NCI-H187 (cell line): ENCODE measurements at regions not wholly inside any gene's neighbourhood (a gene's known extent, or its start where the extent isn't known, plus 50 kb on each side); places are given as distances from the start of the nearest gene placed in this dataset.

Experiments
- DNase-seq, 2 experiments: peaks; one replicate each; lab custom pipeline; 2025; lab: John Stamatoyannopoulos, UW

DNA sequence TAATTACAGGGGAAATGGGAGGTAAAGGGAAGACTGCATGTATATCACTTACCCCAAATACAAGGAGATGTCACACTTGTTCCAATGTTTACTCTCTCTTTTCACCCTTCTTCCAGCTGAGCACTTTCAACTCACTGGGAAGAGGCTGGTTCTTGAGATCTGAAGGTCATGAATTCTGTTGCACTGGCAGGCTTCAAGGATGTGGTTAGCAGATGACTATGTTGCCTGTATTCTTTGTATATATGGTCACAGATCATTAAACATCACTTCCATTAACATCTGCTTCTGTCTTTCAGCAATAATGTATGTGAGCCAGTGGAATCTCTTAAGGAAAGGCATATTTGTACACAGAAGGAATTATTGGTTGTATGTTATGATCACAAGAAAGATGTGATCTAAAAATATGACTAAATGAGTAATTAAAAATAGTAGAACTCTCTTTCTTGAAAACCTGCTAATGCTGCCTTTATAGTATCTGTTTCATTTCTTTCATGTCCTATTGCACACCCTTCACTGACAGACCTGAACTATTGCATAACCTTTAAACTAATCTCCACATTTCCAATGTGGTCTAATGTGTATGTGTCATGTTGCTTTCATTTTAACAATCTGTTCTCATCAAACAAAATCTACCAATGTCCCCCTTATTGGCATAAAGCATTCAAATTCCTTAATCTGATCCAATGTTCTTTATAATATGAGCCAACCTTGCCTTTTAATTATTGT is 131.4 kb upstream of the EPHA7 start:
- peak in 1 of 2 experiments; percentile 63 for DNase-seq

DNA sequence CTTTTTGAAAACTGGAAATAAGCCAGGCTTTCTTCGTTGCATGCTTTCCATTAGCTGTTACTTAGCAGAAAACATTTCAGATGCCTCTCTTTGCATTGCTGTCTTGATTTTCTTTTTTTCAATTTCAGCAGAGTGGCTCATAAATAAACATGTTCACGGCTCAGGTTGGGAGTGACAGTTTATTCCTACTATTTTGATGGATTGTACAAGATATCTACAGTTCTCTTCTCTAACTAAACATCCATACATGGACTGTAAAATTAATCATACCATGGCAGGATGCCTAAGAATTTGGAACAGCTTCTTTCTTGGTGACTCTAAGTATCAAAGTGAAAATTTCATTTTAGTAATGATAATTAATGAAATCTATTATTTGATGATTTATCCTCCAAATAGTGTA is 130.5 kb upstream of the EPHA7 start:
- DNase-seq, result no peak

DNA sequence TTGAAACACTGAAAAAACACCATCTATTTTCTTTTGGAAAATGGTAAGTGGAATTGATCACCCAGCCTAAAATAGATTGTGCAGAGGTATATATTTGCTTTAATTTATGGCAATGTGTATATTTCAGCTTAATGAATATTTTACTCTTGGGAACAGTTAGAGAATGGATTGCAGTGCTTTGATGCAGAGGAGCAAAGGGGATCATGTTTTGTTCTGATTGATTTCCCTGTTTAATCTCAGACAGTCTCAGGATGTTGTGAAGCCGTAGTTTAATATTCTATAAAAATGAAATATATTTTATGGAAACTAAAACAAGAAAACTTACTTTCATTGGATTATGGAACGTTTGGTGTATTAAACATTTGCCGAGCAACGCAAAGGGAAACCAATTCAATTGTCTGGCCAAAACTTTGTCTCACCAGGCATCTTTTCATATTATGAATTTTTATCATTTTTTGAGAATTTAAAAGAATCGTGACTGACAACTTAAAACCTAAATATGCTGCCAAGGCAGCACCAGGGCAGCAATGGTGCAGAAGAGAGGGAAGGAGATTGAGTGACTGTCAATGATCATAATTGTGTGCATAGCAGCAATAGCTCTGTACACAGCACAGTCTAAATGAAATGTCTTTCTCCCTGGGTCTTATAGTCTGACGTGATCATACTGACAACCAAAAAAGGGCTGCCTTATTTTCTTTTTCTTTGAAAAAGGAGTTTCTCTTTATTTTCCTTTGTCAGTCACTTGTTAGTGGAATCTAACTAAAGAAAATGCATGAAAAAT is 105.5 kb upstream of the EPHA7 start:
- DNase-seq, result no peak

DNA sequence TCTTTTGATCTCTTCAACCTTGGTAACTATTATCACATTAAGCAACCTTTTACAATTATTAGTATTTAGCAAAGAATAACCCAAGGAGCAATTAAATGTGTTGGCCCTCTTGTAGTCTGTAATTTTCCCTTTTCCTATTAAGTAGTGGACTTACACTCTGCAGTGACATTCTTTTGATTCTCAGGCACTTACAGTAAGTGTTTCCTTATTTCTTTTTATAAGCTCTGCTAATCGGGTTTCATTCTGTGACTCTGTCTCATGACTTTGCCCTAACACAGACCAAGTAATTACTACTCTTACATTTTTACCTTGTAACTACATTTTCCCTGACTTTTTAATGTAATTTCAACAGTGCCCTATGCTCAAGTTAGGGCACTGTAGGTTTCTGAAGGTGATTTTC is 104.0 kb upstream of the EPHA7 start:
- DNase-seq, result no peak

DNA sequence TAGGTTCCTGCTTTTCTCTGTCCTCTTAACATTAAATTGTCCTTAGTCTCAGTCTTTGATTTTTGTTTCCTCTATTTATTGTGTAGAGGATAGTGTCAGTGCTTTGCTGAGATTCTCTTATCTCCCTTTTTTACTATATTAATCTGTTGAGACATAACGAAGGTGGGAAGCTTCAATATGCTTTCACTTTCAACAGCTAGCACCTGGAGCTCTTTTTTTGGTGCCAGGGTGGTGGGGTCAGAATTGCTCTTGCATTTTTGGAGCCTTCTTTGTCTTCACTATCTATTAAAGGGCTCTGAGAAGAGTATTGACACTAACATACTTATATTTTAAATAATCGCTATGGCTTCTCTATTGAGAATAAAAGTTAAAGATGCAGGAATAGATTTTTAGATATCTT is 97.1 kb upstream of the EPHA7 start:
- no peak for DNase-seq

DNA sequence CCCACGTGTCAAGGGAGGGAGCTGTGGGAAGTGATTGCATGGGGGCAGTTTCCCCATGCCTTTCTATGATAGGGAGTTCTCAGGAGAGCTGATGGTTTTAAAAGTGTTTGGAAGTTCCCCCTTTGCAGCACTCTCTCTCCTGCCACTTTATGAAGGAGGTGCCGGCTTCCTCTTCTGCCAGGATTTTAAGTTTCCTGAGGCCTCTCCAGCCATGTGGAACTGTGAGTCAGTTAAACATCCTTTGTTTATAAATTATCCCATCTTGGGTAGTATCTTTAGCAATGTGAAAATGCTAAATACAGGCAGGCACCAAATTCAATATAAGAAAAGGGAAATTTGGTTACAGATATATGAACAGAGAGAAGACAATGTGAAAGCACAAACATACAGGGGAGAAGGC is 96.4 kb upstream of the EPHA7 start:
- no peak for DNase-seq

DNA sequence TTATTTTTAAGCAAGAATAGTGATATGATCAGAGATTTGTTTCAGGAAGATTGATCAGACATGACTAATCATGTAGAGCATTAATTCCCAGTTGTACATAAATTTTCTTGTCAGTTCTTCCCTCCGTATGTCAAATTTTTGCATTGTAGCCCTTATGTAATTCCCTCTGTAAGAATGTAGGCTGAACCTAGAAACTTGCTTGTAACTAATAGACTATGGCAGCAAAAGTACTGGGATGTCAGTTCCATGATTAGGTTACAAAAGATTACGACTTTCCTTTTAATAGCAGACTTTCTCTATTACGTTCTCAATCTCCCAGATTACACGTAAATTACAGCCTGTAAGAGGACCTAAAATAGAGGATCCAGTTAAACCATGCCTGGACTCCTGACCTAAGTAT is 79.4 kb upstream of the EPHA7 start:
- no peak for DNase-seq

DNA sequence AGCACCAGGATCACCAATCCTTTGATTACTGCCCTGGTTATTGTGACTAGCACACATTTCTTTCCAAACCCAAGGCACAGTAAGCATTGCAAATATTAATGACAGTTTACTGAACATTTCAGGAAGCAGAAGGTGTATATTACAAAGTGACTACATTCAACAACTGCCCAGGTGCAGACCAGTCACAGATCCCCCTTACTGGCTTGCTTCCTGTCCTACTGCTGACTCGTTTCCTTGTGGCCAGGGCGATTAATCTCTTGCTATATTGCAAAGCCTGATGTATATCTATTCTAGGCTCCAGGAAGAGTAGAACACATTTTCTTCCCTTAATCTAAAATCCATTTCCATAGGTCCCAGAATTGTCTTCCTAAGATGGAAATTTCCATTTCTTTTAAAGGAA is 77.2 kb upstream of the EPHA7 start:
- no peak for DNase-seq

DNA sequence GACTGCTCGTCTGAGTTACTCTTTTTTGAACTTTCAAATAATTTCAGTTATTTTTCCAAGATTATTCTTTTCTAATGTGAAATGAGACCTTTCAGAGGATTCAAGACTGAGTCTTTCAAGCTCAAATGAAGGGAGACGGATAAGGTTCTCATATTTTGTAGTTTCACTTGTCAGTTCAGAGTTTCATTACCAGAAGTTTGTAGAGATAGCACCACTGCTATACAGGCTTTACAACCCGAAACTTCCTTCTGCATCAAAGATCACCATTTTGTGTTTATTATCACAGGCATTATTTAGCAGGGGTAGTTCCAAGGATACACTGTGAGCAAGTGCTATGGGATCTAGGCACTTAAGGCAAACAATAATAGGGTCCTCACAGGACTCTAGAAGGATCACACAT is 74.7 kb upstream of the EPHA7 start:
- no peak for DNase-seq

DNA sequence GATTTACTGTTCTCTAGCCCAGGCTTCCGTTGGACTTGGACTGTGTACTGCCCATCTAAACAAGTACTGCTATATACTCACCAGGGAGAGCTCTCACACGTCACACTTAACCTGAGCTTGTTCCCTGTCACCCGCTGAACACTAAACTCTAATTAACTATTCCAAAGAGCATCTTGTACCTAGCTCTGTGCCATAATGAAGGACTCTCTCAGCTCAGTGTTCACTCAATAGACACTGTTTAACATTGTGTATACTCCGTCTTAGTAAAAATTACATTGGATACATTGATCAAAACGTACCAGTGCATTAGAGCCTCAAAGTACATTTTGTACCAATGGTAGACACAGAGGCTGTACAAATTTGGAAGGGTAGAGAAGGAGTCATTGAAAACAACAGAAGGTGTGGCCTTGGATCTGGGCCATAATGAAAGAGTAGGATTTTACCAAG is 55.4 kb upstream of the EPHA7 start:
- no peak for DNase-seq

DNA sequence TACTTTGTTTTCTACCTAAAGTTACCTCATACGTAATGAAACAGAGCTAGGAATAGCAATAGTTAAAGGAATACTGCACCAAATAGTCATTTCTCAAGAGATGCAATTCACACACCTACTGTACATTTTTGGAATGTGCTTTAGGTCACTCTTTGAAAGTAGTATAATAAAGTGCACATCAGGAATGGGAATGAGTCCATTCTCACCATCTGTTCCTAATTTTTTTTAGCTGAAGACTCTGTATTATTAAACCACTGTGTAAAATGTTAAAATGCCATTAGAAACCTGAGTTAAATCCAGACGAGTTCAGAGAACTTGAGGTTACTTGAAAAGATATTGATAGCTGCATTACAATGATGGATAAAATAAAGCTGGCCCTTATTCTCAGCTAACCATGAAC is 51.9 kb upstream of the EPHA7 start:
- no peak for DNase-seq
